HUDEP-2 (cell line): ENCODE measurements at regions not wholly inside any gene's neighbourhood (a gene's known extent, or its start where the extent isn't known, plus 50 kb on each side); places are given as distances from the start of the nearest gene placed in this dataset.

ENCODE experiments used
- DNase-seq, 76 experiments: peaks; one replicate each; lab custom pipeline; 2025; ENCODE audit not compliant: unreplicated experiment in 76 of 76; lab: John Stamatoyannopoulos, UW

GRCh38 chr16:56140645-56141044, 50.6 kb upstream of the GNAO1 start:
- DNase-seq, result no peak

- no peak for DNase-seq
Measured at GRCh38 chr16:56137269-56137668, 54.0 kb upstream of the GNAO1 start.

GRCh38 chr16:56136256-56136655, 55.0 kb upstream of the GNAO1 start:
- DNase-seq, result no peak

GRCh38 chr16:56134790-56135189, 56.5 kb upstream of the GNAO1 start:
- DNase-seq, result no peak

- DNase-seq, result no peak
Measured at GRCh38 chr16:56125922-56126321, 65.4 kb upstream of the GNAO1 start.

GRCh38 chr16:56122251-56122650, 69.0 kb upstream of the GNAO1 start:
- DNase-seq, result no peak

GRCh38 chr16:56121156-56121500, 70.2 kb upstream of the GNAO1 start:
- DNase-seq, result no peak

GRCh38 chr16:56120447-56121155, 70.7 kb upstream of the GNAO1 start:
- DNase-seq, result no peak

- DNase-seq, result no peak
Measured at GRCh38 chr16:56119133-56119532, 72.2 kb upstream of the GNAO1 start.

- DNase-seq, result no peak
Measured at GRCh38 chr16:56116577-56116964, 74.7 kb upstream of the GNAO1 start.

GRCh38 chr16:56115817-56116576, 75.3 kb upstream of the GNAO1 start:
- no peak for DNase-seq

GRCh38 chr16:56113223-56113622, 78.1 kb upstream of the GNAO1 start:
- DNase-seq, result no peak

- DNase-seq, result no peak
Measured at GRCh38 chr16:56111100-56111499, 80.2 kb upstream of the GNAO1 start.

GRCh38 chr16:56109994-56110393, 81.3 kb upstream of the GNAO1 start:
- no peak for DNase-seq

- no peak for DNase-seq
Measured at GRCh38 chr16:56109205-56109604, 82.1 kb upstream of the GNAO1 start.

- no peak for DNase-seq
Measured at GRCh38 chr16:56108724-56109123, 82.6 kb upstream of the GNAO1 start.

- no peak for DNase-seq
Measured at GRCh38 chr16:56108056-56108471, 83.2 kb upstream of the GNAO1 start.

GRCh38 chr16:56106527-56106926, 84.8 kb upstream of the GNAO1 start:
- no peak for DNase-seq

- no peak for DNase-seq
Measured at GRCh38 chr16:56102906-56103305, 88.4 kb upstream of the GNAO1 start.

GRCh38 chr16:56102183-56102686, 89.1 kb upstream of the GNAO1 start:
- no peak for DNase-seq

- DNase-seq, result no peak
Measured at GRCh38 chr16:56101480-56101879, 89.8 kb upstream of the GNAO1 start.

- DNase-seq, result no peak
Measured at GRCh38 chr16:56097306-56097705, 94.0 kb upstream of the GNAO1 start.
